HG03095 (cell line): ENCODE measurements at regions not wholly inside any gene's neighbourhood (a gene's known extent, or its start where the extent isn't known, plus 50 kb on each side); places are given as distances from the start of the nearest gene placed in this dataset.
"Not testable (repeated sequence)": the region's sequence is repeated elsewhere in the genome, so short reads cannot be mapped to it uniquely, and the experiment has no call there.

Experiments
- ATAC-seq: cut with Tn5 transposase; IDR thresholded peaks from one replicate; pipeline ENCODE4 v1.9.1; 2021; ENCODE audit warnings: moderate library complexity; ENCODE audit not compliant: unreplicated experiment

- ATAC-seq, result no peak
These were observed 200.0 kb downstream of the PCDH20 start for GRCh38 chr13:61215601-61216000.

- no peak for ATAC-seq
These were observed 200.5 kb downstream of the PCDH20 start for GRCh38 chr13:61215116-61215515.

DNA sequence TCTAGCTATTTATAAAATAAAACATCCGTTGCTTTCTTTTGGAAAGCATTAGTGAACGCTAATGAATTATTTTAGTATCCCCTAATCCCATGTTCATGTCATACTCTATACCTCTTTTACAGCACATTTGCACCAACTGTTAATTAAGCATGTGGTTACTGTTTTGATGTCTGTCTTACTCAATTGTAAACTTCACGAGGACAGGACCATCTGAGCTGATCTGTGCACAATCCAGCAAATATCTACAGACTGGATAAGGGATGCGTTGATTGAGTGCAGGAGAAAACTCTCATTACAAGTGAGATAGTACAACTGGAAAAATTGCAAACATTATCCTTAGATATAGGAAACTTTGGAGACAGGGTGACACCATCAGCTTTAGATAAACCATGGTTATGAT, 201.1 kb downstream of the PCDH20 start:
- ATAC-seq, result no peak

- not testable (repeated sequence) for ATAC-seq
These were observed 209.8 kb downstream of the PCDH20 start for GRCh38 chr13:61205898-61206297.

DNA sequence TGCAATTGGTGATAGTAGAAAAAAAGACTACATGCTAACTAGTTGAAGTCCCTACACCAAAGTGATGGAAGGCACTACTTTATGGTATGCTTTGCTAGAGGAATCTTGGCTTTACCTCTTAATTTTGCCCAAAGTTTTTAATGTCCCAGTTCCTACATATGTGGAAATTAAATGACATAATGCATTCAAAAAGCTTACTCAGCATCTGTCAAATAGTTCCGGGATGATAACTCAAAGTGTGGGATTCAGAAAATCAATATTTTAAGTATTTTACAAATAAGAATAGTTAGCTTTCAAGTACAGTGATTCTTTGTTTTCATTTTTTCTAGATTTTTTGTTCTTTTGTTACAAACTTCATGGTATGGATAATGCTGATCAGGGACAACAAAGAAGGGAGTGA, 211.6 kb downstream of the PCDH20 start:
- no peak for ATAC-seq

- ATAC-seq, result no peak
These were observed 213.6 kb downstream of the PCDH20 start for GRCh38 chr13:61202042-61202441.

GRCh38 chr13:61192826-61193225, 222.8 kb downstream of the PCDH20 start:
- no peak for ATAC-seq

DNA sequence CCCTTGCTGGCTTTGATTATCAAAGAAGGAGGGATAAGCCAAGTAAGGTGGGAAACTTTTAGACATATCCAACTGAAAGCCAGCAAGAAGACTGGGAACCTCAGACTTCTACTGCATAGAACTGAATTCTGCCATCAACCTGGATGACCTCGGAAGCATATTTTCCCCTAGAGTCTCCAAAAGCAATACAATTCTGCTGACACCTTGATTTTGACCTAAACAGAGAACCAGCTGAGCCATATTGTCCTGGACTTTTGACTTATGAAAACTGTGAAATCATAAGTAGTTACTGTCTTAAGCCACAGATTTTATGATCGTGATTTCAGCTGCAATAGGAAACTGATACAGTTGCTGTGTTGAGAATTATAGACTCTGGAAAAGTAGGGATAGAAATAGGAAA, 227.6 kb downstream of the PCDH20 start:
- ATAC-seq, result no peak

DNA sequence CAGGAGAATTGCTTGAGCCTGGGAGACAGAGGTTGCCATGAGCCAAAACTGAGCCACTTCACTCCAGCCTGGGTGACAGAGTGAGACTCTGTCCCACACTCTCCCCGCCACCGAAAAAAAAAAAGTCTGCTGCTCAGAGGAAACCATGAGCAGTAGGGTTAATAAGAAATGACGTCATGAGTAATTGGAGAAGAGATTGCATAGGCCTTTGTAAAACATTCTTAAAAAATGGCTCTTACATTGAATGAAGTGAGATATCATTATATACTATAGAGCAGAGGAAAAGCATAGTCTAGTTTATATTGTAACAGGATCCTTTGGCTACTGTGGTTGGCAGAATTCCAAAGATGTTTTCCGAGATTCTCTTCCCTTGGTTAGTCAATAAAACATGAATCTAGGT, 228.2 kb downstream of the PCDH20 start:
- no peak for ATAC-seq

DNA sequence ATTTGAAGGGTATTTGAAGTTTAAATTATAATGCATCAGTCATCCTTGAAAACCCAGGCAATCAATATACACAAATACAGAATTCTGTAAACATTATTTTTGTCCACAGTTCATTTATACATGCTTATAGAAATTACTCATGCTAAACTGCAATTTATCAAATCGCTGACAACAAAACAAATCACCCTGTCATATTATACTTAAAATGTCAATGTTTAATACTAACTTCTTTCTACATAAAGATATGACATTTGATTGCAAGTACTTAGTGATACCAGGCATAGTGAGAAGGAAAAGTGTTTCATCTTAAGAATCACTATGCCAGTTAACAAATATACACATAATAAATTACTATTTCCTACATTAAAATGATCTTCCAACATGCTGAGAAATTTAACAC, 232.0 kb downstream of the PCDH20 start:
- ATAC-seq, result no peak

DNA sequence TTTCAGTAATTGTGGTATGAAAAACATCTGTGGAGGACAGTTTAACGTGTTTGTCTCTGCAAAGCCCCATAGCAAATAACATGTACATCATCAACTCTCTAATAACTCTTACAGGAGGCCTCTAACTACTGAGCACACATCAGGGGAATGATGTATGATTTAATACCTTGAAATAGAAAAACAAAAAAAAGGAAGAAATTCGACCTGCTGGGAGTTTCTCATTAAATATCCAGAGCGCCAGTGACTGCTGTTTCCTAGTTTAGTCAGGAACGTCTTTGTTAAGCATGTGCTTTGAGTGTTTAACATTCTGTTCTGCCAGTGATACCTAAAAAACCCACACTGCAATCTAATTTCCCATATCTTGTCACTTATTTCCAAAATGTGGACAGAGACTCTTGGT, 235.4 kb downstream of the PCDH20 start:
- no peak for ATAC-seq

DNA sequence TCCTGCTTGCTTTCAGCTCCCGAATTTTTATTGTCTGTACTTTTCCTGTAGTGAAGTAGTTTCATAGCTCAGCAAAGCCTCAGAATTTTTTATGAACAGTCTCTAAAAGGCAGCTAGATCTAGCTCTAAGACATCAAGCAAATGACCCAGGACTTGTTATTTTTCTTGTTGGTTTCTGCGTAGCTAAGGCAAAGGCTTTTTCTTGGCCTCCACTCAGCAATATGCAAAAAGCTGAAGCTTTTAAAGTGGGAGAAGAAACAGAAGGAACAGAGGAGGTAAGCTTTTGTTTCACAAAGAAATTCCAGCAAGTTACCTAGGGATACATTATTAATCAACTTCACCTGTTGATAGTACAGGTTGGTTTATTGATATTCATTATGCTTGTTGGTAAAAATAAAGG, 235.9 kb downstream of the PCDH20 start:
- ATAC-seq, result no peak

DNA sequence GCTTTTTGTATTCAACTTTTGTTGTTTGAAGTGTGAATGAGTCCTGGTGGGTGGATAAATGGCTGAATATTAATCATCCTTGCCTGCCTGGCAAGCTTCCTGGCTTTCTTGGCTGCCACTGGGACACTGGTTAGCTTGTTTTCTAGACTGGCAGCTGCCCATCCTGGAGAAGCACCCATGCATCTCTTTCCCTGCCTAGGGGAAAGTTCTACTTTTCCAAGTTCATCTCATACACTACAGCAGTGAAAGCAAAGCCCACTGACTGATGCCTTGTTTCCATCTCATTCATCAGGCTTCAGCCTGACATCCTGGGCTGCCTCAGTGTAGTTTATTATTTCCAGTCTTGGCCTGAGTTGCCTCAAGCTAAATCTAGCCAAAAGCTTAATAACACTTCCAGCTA, 244.8 kb downstream of the PCDH20 start:
- ATAC-seq, result no peak

DNA sequence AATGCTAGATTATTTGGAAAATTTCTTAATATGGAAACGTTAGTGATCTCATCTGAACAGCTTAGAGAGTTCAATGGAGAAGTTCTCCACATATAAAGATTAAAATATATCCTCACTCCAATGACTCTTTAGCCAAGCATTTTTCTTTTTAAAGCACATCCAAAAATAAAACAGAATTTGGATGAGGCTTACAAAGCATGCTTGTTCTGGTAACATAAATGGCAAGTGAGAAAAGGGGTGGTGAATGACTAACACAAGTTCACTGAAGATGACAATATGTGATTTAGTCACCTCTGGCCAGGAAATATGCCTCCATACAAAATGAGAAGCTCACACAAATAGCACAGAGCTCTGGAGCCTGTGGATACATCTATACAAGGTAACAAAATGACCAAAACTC, 253.0 kb downstream of the PCDH20 start:
- ATAC-seq, result no peak

DNA sequence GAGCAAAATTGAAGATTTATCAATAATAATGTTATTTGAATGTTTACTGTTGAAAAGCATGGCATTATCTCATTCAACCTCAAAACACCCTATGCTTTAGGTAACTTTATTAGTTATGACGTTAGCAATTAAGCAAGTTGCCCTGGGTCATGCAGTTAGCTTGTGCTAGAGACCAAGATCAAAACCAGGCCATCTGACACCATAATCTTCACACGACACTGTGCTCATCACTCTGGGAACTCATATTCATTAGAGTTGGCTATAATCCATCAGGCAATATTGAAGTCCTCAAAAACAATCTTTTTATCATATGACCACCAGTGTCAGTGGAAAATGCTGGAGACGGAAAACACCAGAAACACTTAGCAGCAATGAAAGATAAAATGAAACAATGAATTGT, 253.5 kb downstream of the PCDH20 start:
- no peak for ATAC-seq

- ATAC-seq, result no peak
These were observed 258.9 kb downstream of the PCDH20 start for GRCh38 chr13:61156753-61157152.

- ATAC-seq, result no peak
These were observed 264.6 kb downstream of the PCDH20 start for GRCh38 chr13:61151062-61151461.

GRCh38 chr13:61149331-61149730, 266.3 kb downstream of the PCDH20 start:
- no peak for ATAC-seq

- ATAC-seq, result no peak
These were observed 266.8 kb downstream of the PCDH20 start for GRCh38 chr13:61148691-61149315.

- ATAC-seq, result no peak
These were observed 267.4 kb downstream of the PCDH20 start for GRCh38 chr13:61148211-61148610.

DNA sequence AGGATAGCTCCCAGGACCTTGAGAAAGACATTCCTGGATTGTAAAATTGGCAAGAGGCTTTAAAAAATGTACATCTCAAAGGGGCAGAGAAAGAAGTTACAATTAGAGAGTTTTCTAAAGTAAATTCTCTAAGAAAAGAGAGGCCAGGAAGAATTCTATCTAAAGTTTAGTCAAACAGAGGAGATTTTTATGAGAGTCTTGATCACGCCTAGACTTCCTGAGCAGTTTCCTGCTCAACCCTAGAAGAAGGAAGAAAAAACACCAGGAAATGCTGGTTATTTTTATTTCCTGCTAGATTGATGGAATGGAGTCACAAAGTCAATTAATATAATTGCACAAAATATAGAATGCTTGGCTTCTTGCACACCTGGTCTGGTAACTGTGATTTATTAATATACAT, 269.1 kb downstream of the PCDH20 start:
- no peak for ATAC-seq

GRCh38 chr13:61146158-61146557, 269.5 kb downstream of the PCDH20 start:
- no peak for ATAC-seq

DNA sequence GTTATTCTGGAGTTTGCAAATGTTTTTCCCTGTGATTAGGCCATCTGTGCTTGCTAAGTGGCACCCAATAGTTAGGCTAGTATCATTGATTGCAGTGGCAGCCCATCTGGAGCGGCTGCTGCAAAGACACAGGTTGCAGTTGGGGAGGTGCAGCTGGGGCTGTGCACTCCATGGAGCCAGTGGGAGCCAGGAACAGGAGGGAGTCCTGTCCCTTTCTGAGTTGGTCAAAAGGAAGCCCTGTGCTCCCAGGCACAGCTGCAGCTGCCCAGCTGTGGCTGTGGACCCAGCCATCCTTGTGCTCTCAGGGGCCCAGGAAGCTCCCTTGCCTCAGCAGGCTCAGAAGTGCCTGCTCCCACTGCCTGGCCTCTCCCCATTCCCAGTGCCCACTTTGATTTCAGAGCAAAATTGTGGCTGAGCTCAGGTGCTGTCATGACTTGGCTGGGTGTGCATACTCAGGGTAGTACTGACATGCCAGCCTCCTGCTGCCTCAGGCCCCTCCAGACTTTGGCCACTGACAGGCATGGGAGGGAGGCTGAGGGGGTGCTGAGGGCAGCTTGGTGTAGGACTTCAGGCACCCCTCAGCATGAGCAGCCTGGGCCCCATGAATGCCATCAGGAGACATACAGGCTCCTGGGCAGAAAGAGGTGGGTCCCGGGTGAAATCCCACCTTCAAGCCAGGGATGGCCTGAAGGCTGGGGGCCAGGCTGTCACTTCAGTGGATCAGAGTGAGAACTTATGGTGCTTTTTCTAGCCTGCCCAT, 270.6 kb downstream of the PCDH20 start:
- no peak for ATAC-seq
